NB4 (cell line): ENCODE measurements at regions not wholly inside any gene's neighbourhood (a gene's known extent, or its start where the extent isn't known, plus 50 kb on each side); places are given as distances from the start of the nearest gene placed in this dataset.

Source experiments
- DNase-seq: peaks from one replicate; pipeline ENCODE4 v3.0.0; 2010; ENCODE audit warnings: low read depth
- H3K4me3 ChIP-seq: one replicate; pipeline ENCODE4 v1.5.1; 2011; ENCODE audit warnings: mild to moderate bottlenecking, low read depth, low read length, moderate library complexity
- CTCF ChIP-seq: IDR thresholded peaks from one replicate; pipeline ENCODE4 v1.5.1; 2012; ENCODE audit warnings: low read depth, low read length
- MAX ChIP-seq: IDR thresholded peaks from 2 replicates; pipeline ENCODE4 v1.6.1; 2011; ENCODE audit warnings: low read depth, low read length
- MYC ChIP-seq: IDR thresholded peaks from 2 replicates; pipeline ENCODE4 v1.6.1; 2011; ENCODE audit warnings: low read depth, low read length
- POLR2A ChIP-seq: IDR thresholded peaks from 2 replicates; pipeline ENCODE4 v1.6.1; 2011; ENCODE audit warnings: mild to moderate bottlenecking; ENCODE audit not compliant: insufficient read length; ENCODE audit errors: extremely low read depth

GRCh38 chr6:145506136-145506535 is 229.2 kb downstream of the EPM2A start:
- H3K4me3 ChIP-seq: no peak overlapping the region
- no peak for DNase-seq
- TF ChIP-seq CTCF (no peak), MYC (no peak)

GRCh38 chr6:145506565-145506964 is 228.8 kb downstream of the EPM2A start:
- no peak for DNase-seq
- no peak for TF ChIP-seq MAX
- TF ChIP-seq POLR2A: no peak
- no peak for TF ChIP-seq MYC
- no peak for TF ChIP-seq CTCF
- no peak overlapping the region for H3K4me3 ChIP-seq

- TF ChIP-seq MAX: no peak
- no peak for TF ChIP-seq MYC
- no peak for TF ChIP-seq POLR2A
- no peak for TF ChIP-seq CTCF
Observed at GRCh38 chr6:145507239-145507638, 228.1 kb downstream of the EPM2A start.

GRCh38 chr6:145508107-145508506 is 227.2 kb downstream of the EPM2A start:
- no peak overlapping the region for H3K4me3 ChIP-seq
- DNase-seq: peak; percentile 3
- TF ChIP-seq MYC (no peak), MAX (no peak), CTCF (peak; percentile 13)

More at GRCh38 chr6:145507239-145507638, 228.1 kb downstream of the EPM2A start:
- DNase-seq: no peak
- no peak overlapping the region for H3K4me3 ChIP-seq

- no peak overlapping the region for H3K4me3 ChIP-seq
- no peak for DNase-seq
- no peak for TF ChIP-seq POLR2A
- TF ChIP-seq MYC: no peak
- TF ChIP-seq MAX: no peak
- TF ChIP-seq CTCF: no peak
Observed at GRCh38 chr6:145517492-145517891, 217.8 kb downstream of the EPM2A start.

GRCh38 chr6:145525038-145525437 is 210.3 kb downstream of the EPM2A start:
- TF ChIP-seq MYC (no peak), MAX (no peak), CTCF (no peak), POLR2A (no peak)
- no peak overlapping the region for H3K4me3 ChIP-seq
- DNase-seq: no peak
